Ishikawa (cell line): ENCODE measurements at regions not wholly inside any gene's neighbourhood (a gene's known extent, or its start where the extent isn't known, plus 50 kb on each side); places are given as distances from the start of the nearest gene placed in this dataset.

ENCODE experiments used
- CEBPB ChIP-seq: IDR thresholded peaks from 2 replicates; pipeline ENCODE4 v1.6.1; 2012
- CREB1 ChIP-seq: IDR thresholded peaks from 2 replicates; pipeline ENCODE4 v1.6.1; 2012; ENCODE audit warnings: low read depth
- EGR1 ChIP-seq: IDR thresholded peaks from 2 replicates; pipeline ENCODE4 v1.6.1; 2012
- EP300 ChIP-seq: IDR thresholded peaks from 2 replicates; pipeline ENCODE4 v1.6.1; 2012; ENCODE audit warnings: borderline replicate concordance
- FOXM1 ChIP-seq: IDR thresholded peaks from 2 replicates; pipeline ENCODE4 v1.6.1; 2012; ENCODE audit warnings: low read depth, borderline replicate concordance
- NFIC ChIP-seq: IDR thresholded peaks from 2 replicates; pipeline ENCODE4 v1.6.1; 2012
- RAD21 ChIP-seq: IDR thresholded peaks from 2 replicates; pipeline ENCODE4 v1.6.1; 2012; ENCODE audit warnings: low read depth
- REST ChIP-seq: IDR thresholded peaks from 2 replicates; pipeline ENCODE4 v1.6.1; 2012; ENCODE audit warnings: low read depth, mild to moderate bottlenecking
- TAF1 ChIP-seq: IDR thresholded peaks from 2 replicates; pipeline ENCODE4 v1.6.1; 2012; ENCODE audit warnings: low read depth, mild to moderate bottlenecking
- TCF12 ChIP-seq: IDR thresholded peaks from 2 replicates; pipeline ENCODE4 v1.6.1; 2012; ENCODE audit warnings: low read depth
- TEAD4 ChIP-seq: IDR thresholded peaks from 2 replicates; pipeline ENCODE4 v1.6.1; 2012
- USF1 ChIP-seq: IDR thresholded peaks from 2 replicates; pipeline ENCODE4 v1.6.1; 2012
- YY1 ChIP-seq: IDR thresholded peaks from 2 replicates; pipeline ENCODE4 v1.6.1; 2012; ENCODE audit warnings: low read depth
- ZBTB7A ChIP-seq: IDR thresholded peaks from 2 replicates; pipeline ENCODE4 v1.6.1; 2012; ENCODE audit warnings: low read depth
- TF ChIP-seq, protein P1 (sequence below): IDR thresholded peaks from 2 replicates; pipeline ENCODE4 v1.6.1; 2012

DNA sequence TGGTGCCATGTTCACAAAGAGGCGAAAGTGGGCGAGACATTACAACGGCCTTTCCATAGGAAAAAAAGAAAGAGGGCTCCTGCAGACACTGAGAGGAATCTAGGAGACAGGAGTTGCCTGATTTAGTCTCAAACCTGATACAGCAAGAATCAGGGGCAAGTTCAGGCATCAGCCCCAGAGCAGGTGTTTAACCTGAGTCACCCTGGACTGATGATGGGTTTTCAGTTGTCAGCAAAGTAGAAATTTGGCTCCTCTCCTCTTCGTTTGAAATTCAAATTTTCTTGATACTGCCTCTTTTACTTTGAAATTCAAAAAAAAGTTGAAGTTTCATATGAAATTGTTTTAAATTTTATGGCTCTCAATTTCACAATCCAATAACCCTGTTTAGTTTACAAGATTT is 189.5 kb downstream of the ABCC12 start:
- TF ChIP-seq USF1 (no peak), FOXM1 (no peak), EP300 (no peak), NFIC (no peak), TEAD4 (no peak), RAD21 (no peak), ZBTB7A (no peak), TCF12 (no peak), CEBPB (no peak), TAF1 (no peak), YY1 (no peak), CREB1 (no peak), EGR1 (no peak), REST (no peak)
- TF ChIP-seq, protein P1, sequence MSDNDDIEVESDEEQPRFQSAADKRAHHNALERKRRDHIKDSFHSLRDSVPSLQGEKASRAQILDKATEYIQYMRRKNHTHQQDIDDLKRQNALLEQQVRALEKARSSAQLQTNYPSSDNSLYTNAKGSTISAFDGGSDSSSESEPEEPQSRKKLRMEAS = no peak

GRCh38 chr16:47965439-47965838 is 190.4 kb downstream of the ABCC12 start:
- no peak for TF ChIP-seq TCF12
- TF ChIP-seq, protein P1 = no peak
- no peak for TF ChIP-seq CREB1
- no peak for TF ChIP-seq REST
- no peak for TF ChIP-seq CEBPB
- TF ChIP-seq RAD21 = no peak
- TF ChIP-seq YY1 = no peak
- no peak for TF ChIP-seq USF1
- no peak for TF ChIP-seq TAF1
- TF ChIP-seq EP300 = no peak

- no peak for TF ChIP-seq USF1
- TF ChIP-seq CEBPB = no peak
- no peak for TF ChIP-seq YY1
- TF ChIP-seq EP300 = no peak
- TF ChIP-seq REST = no peak
- no peak for TF ChIP-seq NFIC
- no peak for TF ChIP-seq EGR1
- no peak for TF ChIP-seq TEAD4
- no peak for TF ChIP-seq CREB1
- no peak for TF ChIP-seq RAD21
- no peak for TF ChIP-seq ZBTB7A
- no peak for TF ChIP-seq TCF12
- TF ChIP-seq TAF1 = no peak
- TF ChIP-seq, protein P1 = no peak
These were observed 197.1 kb downstream of the ABCC12 start for GRCh38 chr16:47958726-47959125.

DNA sequence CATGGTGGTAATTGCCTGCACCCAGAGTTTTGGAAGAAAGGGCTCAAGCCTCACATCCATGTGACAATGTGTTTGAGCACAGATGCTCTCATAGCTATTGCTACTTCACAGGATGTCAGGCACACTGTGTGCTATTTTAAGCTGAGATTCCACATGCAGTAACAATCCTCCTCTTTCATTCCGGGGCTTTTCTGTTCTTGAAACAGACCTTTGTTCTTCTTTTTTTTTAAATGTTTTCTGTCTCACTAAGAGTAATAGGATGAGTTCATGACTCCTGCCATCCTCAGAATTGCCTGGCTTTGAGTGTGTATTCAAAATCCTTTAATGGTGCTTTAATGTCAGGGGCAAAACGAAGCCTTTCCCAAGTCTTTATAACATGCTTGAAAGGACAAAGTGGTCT is 198.9 kb downstream of the ABCC12 start:
- TF ChIP-seq CEBPB (no peak), RAD21 (no peak), CREB1 (no peak), NFIC (no peak), EP300 (no peak), EGR1 (no peak), TAF1 (no peak), TEAD4 (no peak), USF1 (no peak), ZBTB7A (no peak), FOXM1 (no peak), YY1 (no peak), TCF12 (no peak), REST (no peak)
- TF ChIP-seq, protein P1 = no peak
